HCT116 (cell line): ENCODE measurements at regions not wholly inside any gene's neighbourhood (a gene's known extent, or its start where the extent isn't known, plus 50 kb on each side); places are given as distances from the start of the nearest gene placed in this dataset.

Experiments
- ATF3 ChIP-seq: IDR thresholded peaks from 2 replicates; pipeline ENCODE4 v1.6.1; 2012
- CTCF ChIP-seq, 3 experiments: fragments of 200-600 bp in 1 of 3; sonication (generic) in 1 of 3; IDR thresholded peaks in 2 of 3; conservative IDR thresholded peaks in 1 of 3; 2 replicates each; pipeline ENCODE4 v1.5.1; 2012 to 2017; ENCODE audit warnings: low read depth in 2 of 3, low read length in 2 of 3, antibody characterized with exemption in 1 of 3, borderline replicate concordance in 1 of 3, control low read depth in 1 of 3, mild to moderate bottlenecking in 1 of 3, mixed read lengths in 1 of 3, mixed run types in 1 of 3, moderate library complexity in 1 of 3; ENCODE audit not compliant: insufficient read depth in 1 of 3
- EZH2 ChIP-seq: fragments of 200-600 bp; sonication (generic); IDR thresholded peaks from 2 replicates; pipeline ENCODE4 v1.6.1; 2017; ENCODE audit warnings: antibody characterized with exemption, mixed run types
- EZH2phosphoT487 ChIP-seq: fragments of 200-600 bp; IDR thresholded peaks from 2 replicates; pipeline ENCODE4 v1.6.1; 2018; ENCODE audit warnings: antibody characterized with exemption, borderline replicate concordance
- JUND ChIP-seq: IDR thresholded peaks from 2 replicates; pipeline ENCODE4 v1.6.1; 2012
- MAX ChIP-seq: IDR thresholded peaks from 2 replicates; pipeline ENCODE4 v1.6.1; 2012
- POLR2A ChIP-seq: IDR thresholded peaks from 2 replicates; pipeline ENCODE4 v1.7.0; 2011; ENCODE audit warnings: borderline replicate concordance; ENCODE audit not compliant: insufficient read depth, insufficient read length; ENCODE audit errors: extremely low read depth
- POLR2AphosphoS5 ChIP-seq: IDR thresholded peaks from 2 replicates; pipeline ENCODE4 v1.6.1; 2011; ENCODE audit warnings: mild to moderate bottlenecking, low read depth, low read length, moderate library complexity
- RAD21 ChIP-seq: IDR thresholded peaks from 2 replicates; pipeline ENCODE4 v1.6.1; 2012; ENCODE audit warnings: low read depth, mild to moderate bottlenecking
- REST ChIP-seq: IDR thresholded peaks from 2 replicates; pipeline ENCODE4 v1.6.1; 2012; ENCODE audit warnings: low read depth
- YY1 ChIP-seq: IDR thresholded peaks from 2 replicates; pipeline ENCODE4 v1.6.1; 2011; ENCODE audit warnings: low read length, low read depth, moderate library complexity, mild to moderate bottlenecking; ENCODE audit not compliant: insufficient replicate concordance; ENCODE audit errors: extremely low read depth
- ZNF274 ChIP-seq: fragments of 200-500 bp; sonication (Bioruptor generic); IDR thresholded peaks from 2 replicates; pipeline ENCODE4 v1.6.1; 2014; ENCODE audit warnings: mild to moderate bottlenecking, low read depth, low read length, inconsistent platforms

GRCh38 chr16:88323546-88324330 lies 59.0 kb upstream of the ZNF469 start:
- TF ChIP-seq CTCF (IDR thresholded peaks at IDR 0.05 in 2 of 3, conservative IDR thresholded peaks at IDR 0.05 in 1 of 3; ENCODE audit: borderline replicate concordance in 1 of 3, insufficient read depth in 1 of 3, low read depth in 2 of 3, low read length in 2 of 3) = no peak
- TF ChIP-seq ZNF274 = no peak
- no peak for TF ChIP-seq POLR2A
- no peak for TF ChIP-seq POLR2AphosphoS5
- TF ChIP-seq YY1 = peak; percentile 25
- TF ChIP-seq EZH2phosphoT487 = no peak
- no peak for TF ChIP-seq MAX
- no peak for TF ChIP-seq ATF3
- TF ChIP-seq RAD21 = no peak
- TF ChIP-seq EZH2 = no peak
- TF ChIP-seq REST = no peak
- no peak for TF ChIP-seq JUND
